GM12892 (cell line): ENCODE measurements at regions not wholly inside any gene's neighbourhood (a gene's known extent, or its start where the extent isn't known, plus 50 kb on each side); places are given as distances from the start of the nearest gene placed in this dataset.
"Not testable (repeated sequence)": the region's sequence is repeated elsewhere in the genome, so short reads cannot be mapped to it uniquely, and the experiment has no call there.

Experiments
- DNase-seq: peaks from one replicate; pipeline ENCODE4 v3.0.0; 2011; ENCODE audit not compliant: insufficient read length
- FAIRE-seq: peaks from 2 replicates; lab custom pipeline; 2011; peaks lifted over from hg19 to GRCh38; lab: Jason Lieb, UNC
- POLR2A ChIP-seq: IDR thresholded peaks from 2 replicates; pipeline ENCODE4 v1.6.1; 2011; ENCODE audit warnings: low read depth, low read length, control low read depth
- POLR2AphosphoS5 ChIP-seq: IDR thresholded peaks from 2 replicates; pipeline ENCODE4 v1.6.1; 2011; ENCODE audit warnings: low read depth, low read length, control low read depth
- TAF1 ChIP-seq: IDR thresholded peaks from 2 replicates; pipeline ENCODE4 v1.6.1; 2011; ENCODE audit warnings: low read depth, mild to moderate bottlenecking, control low read depth, low read length, borderline replicate concordance

DNA sequence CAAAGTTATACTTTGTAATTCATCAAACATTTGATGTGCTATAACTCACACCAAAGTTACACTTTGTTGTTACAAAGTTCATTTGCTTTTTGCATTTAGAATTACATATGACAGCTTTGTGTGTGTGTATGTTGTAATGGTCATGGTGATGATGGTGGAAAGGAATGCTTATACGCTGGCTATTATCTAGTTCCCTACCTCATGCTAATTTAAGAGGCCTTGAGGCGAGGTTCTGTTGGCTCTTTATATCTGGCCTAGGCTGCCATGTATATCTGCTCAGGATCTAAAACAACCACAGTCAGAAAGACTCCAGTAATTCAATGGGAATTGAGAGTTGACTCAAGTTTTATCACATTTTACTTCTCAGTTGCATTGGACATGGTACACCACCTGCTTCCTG, 123.4 kb downstream of the SLC17A6 start:
- TF ChIP-seq POLR2A, result no peak
- TF ChIP-seq POLR2AphosphoS5, result no peak
- TF ChIP-seq TAF1, result no peak
- FAIRE-seq (no peak), DNase-seq (no peak)

- TF ChIP-seq POLR2A (no peak), POLR2AphosphoS5 (no peak), TAF1 (no peak)
- FAIRE-seq (no peak), DNase-seq (no peak)
These were observed 122.0 kb downstream of the SLC17A6 start for GRCh38 chr11:22460181-22460580.

GRCh38 chr11:22459048-22459447, 120.9 kb downstream of the SLC17A6 start:
- FAIRE-seq (no peak), DNase-seq (no peak)
- TF ChIP-seq POLR2A, result no peak
- TF ChIP-seq TAF1, result no peak
- no peak for TF ChIP-seq POLR2AphosphoS5

GRCh38 chr11:22458161-22458560, 120.0 kb downstream of the SLC17A6 start:
- FAIRE-seq (no peak), DNase-seq (no peak)
- TF ChIP-seq POLR2A, result no peak
- TF ChIP-seq TAF1, result no peak

DNA sequence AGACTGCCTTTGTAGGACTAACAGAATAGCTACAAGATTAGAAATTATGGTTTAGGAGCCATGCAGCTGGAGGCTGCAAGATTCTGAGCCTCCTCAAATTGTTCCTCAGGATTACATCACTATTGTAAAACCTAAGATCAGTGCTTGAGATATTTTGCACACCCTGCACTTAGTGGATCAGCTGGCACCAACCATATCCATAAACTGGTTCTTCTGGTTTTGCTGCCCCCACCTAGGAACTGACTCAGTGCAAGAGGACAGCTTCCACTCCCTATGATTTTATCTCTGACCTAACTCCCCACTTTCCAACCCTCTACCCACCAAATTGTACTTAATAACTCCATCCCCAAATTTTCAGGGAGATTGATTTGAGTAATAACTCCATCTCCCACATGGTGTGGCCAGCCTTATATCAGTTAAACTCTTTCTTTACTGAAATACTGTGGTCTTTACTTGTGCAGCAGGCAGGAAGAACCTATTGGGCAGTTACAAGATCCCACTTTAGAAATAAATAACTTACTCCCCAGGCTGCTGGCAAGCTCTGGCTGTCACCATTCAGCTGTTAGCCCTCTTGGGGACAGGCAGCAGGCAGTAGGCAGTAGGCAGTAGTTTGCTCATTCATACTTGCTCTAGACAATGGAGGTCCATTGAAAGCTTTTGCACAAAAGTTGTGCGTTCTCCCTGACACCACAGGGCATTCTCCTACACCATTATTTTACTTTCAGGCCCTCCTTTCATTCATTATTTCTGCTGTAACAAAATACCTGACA, 119.0 kb downstream of the SLC17A6 start:
- DNase-seq, result no peak
- TF ChIP-seq POLR2A (no peak), TAF1 (no peak), POLR2AphosphoS5 (no peak)
- FAIRE-seq, result no peak

- TF ChIP-seq POLR2AphosphoS5 (no peak), TAF1 (no peak), POLR2A (no peak)
- DNase-seq (no peak), FAIRE-seq (no peak)
These were observed 116.4 kb downstream of the SLC17A6 start for GRCh38 chr11:22454461-22455090.

DNA sequence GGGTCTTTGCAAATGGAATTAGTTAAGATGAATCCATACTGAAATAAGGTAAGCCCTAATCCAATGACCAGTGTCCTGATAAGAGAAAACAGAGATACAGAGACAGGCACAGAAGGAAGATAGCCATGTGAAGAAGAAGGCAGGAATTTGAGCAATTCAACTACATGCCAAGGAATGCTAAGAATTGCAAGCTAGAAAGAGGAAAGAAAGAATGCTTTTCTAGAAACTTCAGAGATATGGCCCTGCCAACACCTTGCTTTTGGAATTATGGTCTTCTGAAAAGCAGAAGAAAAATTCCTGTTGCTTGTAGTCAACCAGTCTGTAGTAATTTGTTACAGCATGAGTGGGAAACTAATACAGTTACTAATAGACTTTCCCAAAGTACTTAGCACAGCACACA, 111.3 kb downstream of the SLC17A6 start:
- DNase-seq (no peak), FAIRE-seq (no peak)
- TF ChIP-seq POLR2AphosphoS5, result no peak
- no peak for TF ChIP-seq POLR2A
- TF ChIP-seq TAF1, result no peak

DNA sequence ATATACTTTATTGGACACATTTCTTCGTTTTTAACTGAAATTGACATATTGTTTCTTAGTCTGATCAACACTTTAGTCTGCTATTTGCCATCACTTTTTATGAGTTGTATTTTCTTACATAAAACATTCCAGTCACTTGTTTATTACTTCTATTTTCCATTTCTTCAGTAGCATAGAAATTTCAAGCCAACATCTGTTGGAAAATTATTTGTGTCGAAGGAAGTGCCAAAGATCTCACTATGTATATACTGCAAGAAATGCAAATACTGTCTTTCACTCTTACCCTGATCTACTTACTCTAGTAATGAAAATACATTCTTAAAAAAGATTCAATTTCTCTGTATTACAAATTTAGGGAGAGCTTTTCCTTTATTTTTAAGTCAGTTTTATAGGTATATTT, 105.9 kb downstream of the SLC17A6 start:
- FAIRE-seq (no peak), DNase-seq (no peak)
- TF ChIP-seq POLR2AphosphoS5 (no peak), POLR2A (no peak)

GRCh38 chr11:22441831-22442230, 103.7 kb downstream of the SLC17A6 start:
- FAIRE-seq, result no peak
- no peak for DNase-seq
- TF ChIP-seq TAF1 (no peak), POLR2AphosphoS5 (no peak), POLR2A (no peak)

DNA sequence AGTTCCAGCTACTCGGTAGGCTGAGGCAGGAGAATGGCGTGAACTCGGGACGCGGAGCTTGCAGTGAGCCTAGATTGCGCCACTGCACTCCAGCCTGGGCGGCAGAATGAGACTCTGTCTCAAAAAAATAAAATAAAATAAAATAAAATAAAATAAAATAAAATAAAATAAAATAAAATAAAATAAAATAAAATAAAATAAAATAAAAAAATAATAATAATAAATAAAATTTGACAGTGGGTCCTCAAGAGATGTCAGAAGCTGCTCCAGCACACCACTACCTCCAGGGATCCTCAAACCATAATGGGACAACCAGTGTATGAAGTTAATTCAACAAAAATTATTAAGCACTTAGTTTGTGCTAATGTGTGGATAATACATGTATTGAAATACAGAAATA, 97.4 kb downstream of the SLC17A6 start:
- not testable (repeated sequence) for FAIRE-seq, DNase-seq

DNA sequence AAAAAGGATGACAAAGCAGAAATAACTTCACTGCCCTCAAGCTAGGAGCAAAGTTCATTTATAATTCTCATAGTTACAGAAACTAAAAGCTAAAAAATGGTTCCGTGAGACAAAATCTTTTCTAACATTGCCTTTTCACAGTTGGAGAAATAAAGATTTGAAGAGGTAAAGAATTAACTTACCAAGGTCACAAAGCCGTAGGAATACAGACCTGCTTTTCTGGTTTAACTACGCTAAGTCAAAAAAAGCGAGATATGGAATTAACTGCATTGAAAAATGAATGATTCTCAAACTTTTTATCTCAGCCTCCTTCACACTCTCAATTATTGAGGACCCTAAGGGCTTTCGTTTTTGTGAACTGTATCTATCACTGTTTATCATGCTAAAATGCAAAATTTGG, 95.3 kb downstream of the SLC17A6 start:
- no peak for TF ChIP-seq TAF1
- TF ChIP-seq POLR2A, result no peak
- TF ChIP-seq POLR2AphosphoS5, result no peak
- FAIRE-seq, result no peak
- no peak for DNase-seq

- DNase-seq (no peak), FAIRE-seq (no peak)
- TF ChIP-seq TAF1 (no peak), POLR2AphosphoS5 (no peak), POLR2A (no peak)
These were observed 94.9 kb downstream of the SLC17A6 start for GRCh38 chr11:22433094-22433455.
